ENCODE measurements at regions not wholly inside any gene's neighbourhood (a gene's known extent, or its start where the extent isn't known, plus 50 kb on each side); places are given as distances from the start of the nearest gene placed in this dataset.

- no peak for DNase-seq (ENCODE audit: low spot score in 2 of 2)
- WGBS, 2 donors: 23 to 27% methylated on average over 1 of the region's 1 CpG
- H3K4me3 ChIP-seq (ENCODE audit: low read depth, poor library complexity, severe bottlenecking): no peak overlapping the region
- no peak for TF ChIP-seq POLR2A (IDR thresholded peaks at IDR 0.05)
- TF ChIP-seq, protein P1, sequence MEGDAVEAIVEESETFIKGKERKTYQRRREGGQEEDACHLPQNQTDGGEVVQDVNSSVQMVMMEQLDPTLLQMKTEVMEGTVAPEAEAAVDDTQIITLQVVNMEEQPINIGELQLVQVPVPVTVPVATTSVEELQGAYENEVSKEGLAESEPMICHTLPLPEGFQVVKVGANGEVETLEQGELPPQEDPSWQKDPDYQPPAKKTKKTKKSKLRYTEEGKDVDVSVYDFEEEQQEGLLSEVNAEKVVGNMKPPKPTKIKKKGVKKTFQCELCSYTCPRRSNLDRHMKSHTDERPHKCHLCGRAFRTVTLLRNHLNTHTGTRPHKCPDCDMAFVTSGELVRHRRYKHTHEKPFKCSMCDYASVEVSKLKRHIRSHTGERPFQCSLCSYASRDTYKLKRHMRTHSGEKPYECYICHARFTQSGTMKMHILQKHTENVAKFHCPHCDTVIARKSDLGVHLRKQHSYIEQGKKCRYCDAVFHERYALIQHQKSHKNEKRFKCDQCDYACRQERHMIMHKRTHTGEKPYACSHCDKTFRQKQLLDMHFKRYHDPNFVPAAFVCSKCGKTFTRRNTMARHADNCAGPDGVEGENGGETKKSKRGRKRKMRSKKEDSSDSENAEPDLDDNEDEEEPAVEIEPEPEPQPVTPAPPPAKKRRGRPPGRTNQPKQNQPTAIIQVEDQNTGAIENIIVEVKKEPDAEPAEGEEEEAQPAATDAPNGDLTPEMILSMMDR (IDR thresholded peaks at IDR 0.05): no peak
- intact Hi-C loops (cut with DNase I; ENCODE audit: low total_unique reads): no loop called here
Measured at GRCh38 chr10:129165770-129166169, 301.3 kb upstream of the MGMT start.

DNA sequence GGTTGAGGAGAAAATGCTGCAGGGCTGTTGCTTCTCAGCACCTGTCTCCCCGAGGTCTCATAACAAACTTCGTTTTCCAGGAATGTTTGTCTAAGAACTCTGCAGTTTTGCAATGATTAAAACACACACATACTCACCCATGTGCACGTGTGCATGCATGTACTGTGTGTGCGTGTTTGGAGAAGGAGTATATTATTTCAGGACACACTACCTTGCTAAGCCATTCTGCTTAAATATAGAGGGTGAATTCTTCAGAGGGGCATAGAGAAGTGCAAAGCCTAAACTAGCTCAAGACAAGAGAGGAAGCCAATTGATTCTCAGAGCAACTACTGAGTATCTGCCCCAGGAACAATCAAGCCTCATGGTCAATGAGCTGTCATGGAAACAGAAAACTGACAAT, 298.4 kb upstream of the MGMT start:
- TF ChIP-seq, protein P1 (IDR thresholded peaks at IDR 0.05): no peak
- no peak for TF ChIP-seq POLR2A (IDR thresholded peaks at IDR 0.05)
- WGBS, 2 donors: 70 to 78% methylated on average over 4 of the region's 4 CpGs
- intact Hi-C loops (cut with DNase I; ENCODE audit: low total_unique reads): no loop called here
- H3K4me3 ChIP-seq (ENCODE audit: low read depth, poor library complexity, severe bottlenecking): no peak overlapping the region
- DNase-seq (ENCODE audit: low spot score in 2 of 2): no peak

- WGBS, 2 donors: 59 to 70% methylated on average over 6 of the region's 6 CpGs
- DNase-seq (ENCODE audit: low spot score in 2 of 2): no peak
- intact Hi-C loops (cut with DNase I; ENCODE audit: low total_unique reads): no loop called here
- no peak overlapping the region for H3K4me3 ChIP-seq (ENCODE audit: low read depth, poor library complexity, severe bottlenecking)
- TF ChIP-seq POLR2A (IDR thresholded peaks at IDR 0.05): no peak
- TF ChIP-seq, protein P1 (IDR thresholded peaks at IDR 0.05): no peak
Measured at GRCh38 chr10:129169115-129169514, 297.9 kb upstream of the MGMT start.

DNA sequence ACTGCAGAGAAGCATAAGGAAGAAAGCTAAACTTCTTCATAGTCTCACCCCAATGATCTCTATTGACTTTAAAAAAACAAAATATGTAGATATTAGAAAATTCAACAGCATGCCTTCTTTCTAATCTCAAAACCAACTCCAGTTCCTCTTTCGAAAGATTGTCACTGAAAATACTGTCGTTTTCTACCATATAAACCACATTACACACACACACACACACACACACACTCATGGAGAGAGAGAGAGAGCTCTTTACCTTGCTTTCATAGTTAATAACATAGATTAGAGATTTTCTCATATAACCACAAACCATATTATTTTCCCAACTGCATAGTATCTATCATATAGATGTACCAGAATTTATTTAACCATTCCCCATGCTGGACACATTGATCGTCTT, 296.2 kb upstream of the MGMT start:
- WGBS, 2 donors: 86 to 87% methylated on average over 3 of the region's 3 CpGs
- intact Hi-C loops (cut with DNase I; ENCODE audit: low total_unique reads): no loop called here
- DNase-seq (ENCODE audit: low spot score in 2 of 2): no peak
- no peak overlapping the region for H3K4me3 ChIP-seq (ENCODE audit: low read depth, poor library complexity, severe bottlenecking)
- no peak for TF ChIP-seq POLR2A (IDR thresholded peaks at IDR 0.05)
- TF ChIP-seq, protein P1 (IDR thresholded peaks at IDR 0.05): no peak

GRCh38 chr10:129171812-129172211, 295.2 kb upstream of the MGMT start:
- no peak for DNase-seq (ENCODE audit: low spot score in 2 of 2)
- WGBS, 2 donors: 61 to 65% methylated on average over 3 of the region's 3 CpGs
- H3K4me3 ChIP-seq (ENCODE audit: low read depth, poor library complexity, severe bottlenecking): no peak overlapping the region
- intact Hi-C loops (cut with DNase I; ENCODE audit: low total_unique reads): no loop called here
- TF ChIP-seq POLR2A (IDR thresholded peaks at IDR 0.05): no peak
- TF ChIP-seq, protein P1 (IDR thresholded peaks at IDR 0.05): no peak

GRCh38 chr10:129174232-129175014, 292.6 kb upstream of the MGMT start:
- WGBS, 2 donors: 82% methylated on average over 10 of the region's 10 CpGs
- TF ChIP-seq, protein P1 (IDR thresholded peaks at IDR 0.05): no peak
- no peak for TF ChIP-seq POLR2A (IDR thresholded peaks at IDR 0.05)
- no peak overlapping the region for H3K4me3 ChIP-seq (ENCODE audit: low read depth, poor library complexity, severe bottlenecking)
- DNase-seq (ENCODE audit: low spot score in 2 of 2): no peak
- intact Hi-C loops (cut with DNase I; ENCODE audit: low total_unique reads): no loop called here

All from lower leg skin (tissue), 4 donors.